ENCODE measurements at regions not wholly inside any gene's neighbourhood (a gene's known extent, or its start where the extent isn't known, plus 50 kb on each side); places are given as distances from the start of the nearest gene placed in this dataset.
"Not testable (repeated sequence)": the region's sequence is repeated elsewhere in the genome, so short reads cannot be mapped to it uniquely, and the experiment has no call there.

DNA sequence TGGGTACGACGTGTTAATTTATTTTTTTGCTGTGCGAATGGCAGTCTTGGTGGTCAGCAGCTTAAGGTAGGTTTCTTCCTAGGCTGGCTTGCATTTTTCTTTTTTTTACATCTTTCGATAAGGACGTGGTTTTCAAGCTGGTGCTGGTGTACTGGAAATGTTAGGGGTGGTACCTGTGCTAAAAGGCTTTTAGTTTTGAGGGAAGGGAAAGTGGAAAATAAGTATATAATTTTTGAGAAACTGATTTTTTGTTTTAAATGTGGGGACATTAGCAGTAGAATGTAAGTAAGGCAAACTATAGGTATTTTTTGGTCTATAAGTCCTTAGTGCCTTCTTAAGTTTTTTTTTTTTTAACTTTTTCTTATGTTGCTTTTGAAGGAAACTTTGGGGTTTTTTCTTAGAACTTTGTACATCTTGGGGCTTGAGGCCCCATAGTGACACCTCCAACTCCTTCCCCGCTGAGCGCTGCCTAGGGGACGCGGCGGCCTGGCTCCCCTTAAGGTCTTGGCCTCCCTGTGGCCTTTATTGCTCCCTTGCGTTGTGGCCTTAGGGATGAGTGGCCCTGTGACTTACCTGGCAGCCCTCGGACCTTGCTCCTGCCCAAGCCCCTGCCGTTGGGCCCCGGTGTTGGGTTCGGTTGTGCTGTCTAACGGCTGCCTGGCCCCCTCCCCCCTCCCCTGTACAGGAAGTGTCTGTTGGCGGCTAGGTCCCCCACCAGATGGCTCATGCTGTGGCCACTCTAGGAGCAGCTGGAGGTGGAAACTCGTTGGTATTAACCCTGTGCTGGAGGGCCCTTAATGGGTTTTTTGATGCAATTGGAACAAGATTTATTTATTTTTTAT is 88.0 kb upstream of the RPRML start:
- DNase-seq: peak; percentile 92

- DNase-seq: no peak
These were observed 87.0 kb upstream of the RPRML start for GRCh38 chr17:47066095-47066494.

DNA sequence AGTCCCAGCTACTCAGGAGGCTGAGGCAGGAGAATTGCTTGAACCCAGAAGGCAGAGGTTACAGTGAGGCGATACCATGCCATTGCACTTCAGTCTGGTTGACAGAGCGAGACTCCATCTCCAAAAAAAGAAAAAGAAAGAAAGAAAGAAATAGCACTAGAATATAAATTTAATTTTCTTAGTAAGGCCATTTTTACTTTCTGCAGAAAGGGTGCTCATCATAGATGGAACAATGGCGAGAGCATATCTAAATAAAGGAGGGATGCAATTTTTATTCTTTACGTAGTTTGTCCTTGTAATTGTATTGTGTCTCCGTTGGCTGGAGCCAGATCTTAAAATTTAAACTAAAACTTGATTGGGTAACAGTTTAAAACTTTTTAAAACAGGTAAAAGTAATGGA is 85.6 kb upstream of the RPRML start:
- DNase-seq: no peak

DNA sequence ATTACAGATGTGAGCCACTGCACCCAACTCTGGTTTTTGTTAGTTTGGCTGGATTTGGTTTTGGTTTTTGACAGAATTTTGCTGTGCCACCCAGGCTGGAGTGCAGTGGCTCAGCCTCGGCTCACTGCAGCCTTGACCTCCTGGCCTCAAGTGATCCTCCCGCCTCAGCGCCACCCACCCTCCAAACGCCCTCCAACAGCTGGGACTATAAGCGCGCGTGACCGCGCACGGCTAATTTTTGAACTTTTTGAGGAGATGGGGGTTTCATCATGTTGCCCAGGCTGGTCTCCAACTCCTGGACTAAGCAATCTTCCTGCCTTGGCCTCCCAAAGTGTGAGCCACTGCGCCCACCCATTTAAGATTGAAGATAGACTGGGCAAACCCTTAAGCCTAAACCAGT is 84.4 kb upstream of the RPRML start:
- DNase-seq: no peak

- not testable (repeated sequence) for DNase-seq
These were observed 83.8 kb upstream of the RPRML start for GRCh38 chr17:47062851-47063250.

DNA sequence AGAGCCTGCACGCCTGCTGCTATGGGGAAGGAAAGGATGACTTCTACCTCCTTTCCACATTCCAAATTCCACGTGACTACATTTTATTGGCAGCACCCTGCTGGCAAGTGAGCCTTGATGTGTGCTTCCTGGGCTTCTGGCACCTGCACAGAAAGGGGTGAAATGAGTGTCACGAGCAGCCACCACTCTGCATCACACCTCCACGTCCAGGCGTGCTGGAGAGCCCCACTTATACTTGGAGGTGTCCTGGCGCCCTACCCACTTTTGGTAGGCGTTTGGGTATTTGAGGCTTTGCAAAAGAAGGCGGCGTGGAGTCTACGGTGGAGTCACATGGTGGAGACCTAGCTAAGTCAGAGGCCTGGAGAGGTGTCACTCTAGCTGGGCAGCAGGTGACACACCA is 81.0 kb upstream of the RPRML start:
- DNase-seq: not testable (repeated sequence)

- no peak for DNase-seq
These were observed 78.8 kb upstream of the RPRML start for GRCh38 chr17:47057830-47058229.

- DNase-seq: not testable (repeated sequence)
These were observed 78.2 kb upstream of the RPRML start for GRCh38 chr17:47057279-47057678.

DNA sequence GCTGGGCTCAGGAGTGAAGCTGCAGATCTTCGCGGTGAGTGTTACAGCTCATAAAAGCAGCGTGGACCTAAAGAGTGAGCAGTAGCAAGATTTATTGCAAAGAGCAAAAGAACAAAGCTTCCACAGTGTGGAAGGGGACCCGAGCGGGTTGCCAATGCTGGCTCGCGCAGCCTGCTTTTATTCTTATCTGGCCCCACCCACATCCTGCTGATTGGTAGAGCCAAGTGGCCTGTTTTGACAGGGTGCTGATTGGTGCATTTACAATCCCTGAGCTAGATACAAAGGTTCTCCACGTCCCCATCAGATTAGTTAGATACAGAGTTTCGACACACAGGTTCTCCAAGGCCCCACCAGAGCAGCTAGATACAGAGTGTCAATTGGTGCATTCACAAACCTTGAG is 77.6 kb upstream of the RPRML start:
- DNase-seq: not testable (repeated sequence)
